ENCODE measurements at regions not wholly inside any gene's neighbourhood (a gene's known extent, or its start where the extent isn't known, plus 50 kb on each side); places are given as distances from the start of the nearest gene placed in this dataset.

DNA sequence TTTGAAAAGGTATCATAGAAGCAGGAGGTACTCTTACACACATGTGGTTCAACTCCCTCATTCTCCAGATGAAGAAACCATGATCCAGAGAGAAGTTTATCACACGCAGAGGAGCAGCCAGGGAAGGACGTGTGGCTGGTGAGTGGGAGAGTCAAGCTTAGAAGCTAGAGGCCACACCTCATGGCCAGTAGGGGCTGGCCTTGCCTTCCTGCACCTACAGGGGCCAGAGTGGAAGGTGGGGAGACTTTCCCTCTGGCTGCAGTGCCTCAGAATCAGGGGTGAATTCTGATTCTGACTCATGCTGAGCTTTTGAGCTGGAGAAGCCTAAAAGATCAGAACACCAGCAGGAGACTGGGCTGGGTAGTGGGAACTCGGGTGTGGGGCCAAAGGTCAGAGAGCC, 1067.9 kb downstream of the BCL11B start:
- no peak for DNase-seq
- TF ChIP-seq, protein P1, sequence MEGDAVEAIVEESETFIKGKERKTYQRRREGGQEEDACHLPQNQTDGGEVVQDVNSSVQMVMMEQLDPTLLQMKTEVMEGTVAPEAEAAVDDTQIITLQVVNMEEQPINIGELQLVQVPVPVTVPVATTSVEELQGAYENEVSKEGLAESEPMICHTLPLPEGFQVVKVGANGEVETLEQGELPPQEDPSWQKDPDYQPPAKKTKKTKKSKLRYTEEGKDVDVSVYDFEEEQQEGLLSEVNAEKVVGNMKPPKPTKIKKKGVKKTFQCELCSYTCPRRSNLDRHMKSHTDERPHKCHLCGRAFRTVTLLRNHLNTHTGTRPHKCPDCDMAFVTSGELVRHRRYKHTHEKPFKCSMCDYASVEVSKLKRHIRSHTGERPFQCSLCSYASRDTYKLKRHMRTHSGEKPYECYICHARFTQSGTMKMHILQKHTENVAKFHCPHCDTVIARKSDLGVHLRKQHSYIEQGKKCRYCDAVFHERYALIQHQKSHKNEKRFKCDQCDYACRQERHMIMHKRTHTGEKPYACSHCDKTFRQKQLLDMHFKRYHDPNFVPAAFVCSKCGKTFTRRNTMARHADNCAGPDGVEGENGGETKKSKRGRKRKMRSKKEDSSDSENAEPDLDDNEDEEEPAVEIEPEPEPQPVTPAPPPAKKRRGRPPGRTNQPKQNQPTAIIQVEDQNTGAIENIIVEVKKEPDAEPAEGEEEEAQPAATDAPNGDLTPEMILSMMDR (IDR thresholded peaks at IDR 0.05) = no peak
- Histone ChIP-seq H3K4me3 (no peak overlapping the region), H3K27me3 (peaks cover 0 to 7% of the 10 kb centered on the region in 2 donors), H3K9me3 (no peaks in the 10 kb centered on the region), H3K4me1 (no peaks in the 10 kb centered on the region), H3K36me3 (no peaks in the 10 kb centered on the region), H3K27ac (no peak overlapping the region)
- intact Hi-C loops (cut with DNase I; ENCODE audit: low total_unique reads) = no loop called here

DNA sequence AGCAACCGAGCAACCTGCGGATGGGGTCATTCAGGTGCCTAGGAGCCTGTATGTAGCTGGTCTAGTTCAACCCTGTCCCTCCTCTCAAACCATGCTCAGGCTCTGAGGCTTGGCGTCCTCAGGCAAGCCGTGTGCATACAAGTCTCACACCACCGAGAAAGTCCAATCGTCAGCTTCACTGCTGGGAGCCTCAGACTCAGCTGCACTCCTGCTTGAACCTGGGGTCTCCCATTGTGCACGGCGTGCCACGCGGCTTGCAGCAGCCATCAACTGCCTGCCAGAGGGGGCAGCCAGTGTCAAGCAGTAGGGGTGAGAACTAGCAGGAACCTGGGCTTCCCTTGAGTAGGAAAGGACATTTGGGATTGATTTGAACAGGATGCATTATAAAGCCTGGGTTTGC, 1064.6 kb downstream of the BCL11B start:
- H3K4me3 ChIP-seq = no peak overlapping the region
- no peaks in the 10 kb centered on the region for H3K4me1 ChIP-seq
- H3K27ac ChIP-seq = no peak overlapping the region
- no peaks in the 10 kb centered on the region for H3K36me3 ChIP-seq
- no peak for DNase-seq
- TF ChIP-seq, protein P1 (IDR thresholded peaks at IDR 0.05) = no peak
- H3K9me3 ChIP-seq = no peaks in the 10 kb centered on the region
- intact Hi-C loops (cut with DNase I; ENCODE audit: low total_unique reads) = no loop called here
- peaks cover 0 to 3% of the 10 kb centered on the region in 2 donors for H3K27me3 ChIP-seq

DNA sequence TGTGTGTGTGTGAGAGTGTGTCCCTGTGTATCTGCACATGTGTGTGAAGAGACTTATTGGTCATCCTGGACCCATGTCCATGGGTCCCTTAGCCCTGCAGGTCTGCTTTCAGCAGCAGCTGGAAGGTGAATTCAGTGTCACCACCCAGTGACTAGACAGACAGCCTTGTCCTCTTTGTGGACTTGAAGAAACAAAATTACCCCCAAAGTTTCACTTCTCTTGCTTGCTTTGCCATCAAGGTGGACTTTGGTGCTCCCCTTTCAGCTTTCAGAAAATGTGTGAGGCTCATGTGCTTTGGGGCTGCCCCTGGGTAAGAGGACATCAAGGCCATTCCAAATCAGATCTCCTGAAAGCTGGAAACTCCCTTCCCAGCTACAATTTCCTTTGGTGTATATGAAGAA, 1063.8 kb downstream of the BCL11B start:
- no peak overlapping the region for H3K27ac ChIP-seq

DNA sequence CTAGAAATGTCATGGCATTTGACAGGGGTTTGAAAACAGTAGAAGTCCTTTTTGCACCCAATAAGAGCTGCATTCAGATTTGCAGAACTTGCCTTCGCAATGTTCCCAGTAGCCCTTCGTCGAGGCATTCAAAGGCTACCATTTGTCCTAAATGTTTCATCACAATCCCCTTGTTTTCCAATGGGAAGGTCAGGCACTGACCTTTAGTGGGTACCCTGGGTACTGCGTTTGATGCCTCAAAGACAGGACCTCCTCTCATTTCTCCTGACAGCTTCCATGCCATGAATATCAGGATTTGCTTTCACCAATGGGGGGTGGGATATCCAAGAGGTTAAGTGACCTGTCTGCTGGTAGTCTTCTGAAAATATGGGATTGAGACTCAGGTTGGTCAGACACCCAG, 1063.1 kb downstream of the BCL11B start:
- no peaks in the 10 kb centered on the region for H3K9me3 ChIP-seq
- H3K36me3 ChIP-seq = no peaks in the 10 kb centered on the region
- no peaks in the 10 kb centered on the region for H3K4me1 ChIP-seq
- no peaks in the 10 kb centered on the region for H3K27me3 ChIP-seq
- no peak for DNase-seq
- H3K27ac ChIP-seq = no peak overlapping the region
- TF ChIP-seq, protein P1 (IDR thresholded peaks at IDR 0.05) = no peak
- intact Hi-C loops (cut with DNase I; ENCODE audit: low total_unique reads) = no loop called here
- H3K4me3 ChIP-seq = no peak overlapping the region

More for the DNA sequence above, 1063.8 kb downstream of the BCL11B start:
- no peaks in the 10 kb centered on the region for H3K36me3 ChIP-seq
- DNase-seq = no peak
- intact Hi-C loops (cut with DNase I; ENCODE audit: low total_unique reads) = no loop called here
- no peaks in the 10 kb centered on the region for H3K4me1 ChIP-seq
- H3K4me3 ChIP-seq = no peak overlapping the region
- TF ChIP-seq, protein P1 (IDR thresholded peaks at IDR 0.05) = no peak
- H3K27me3 ChIP-seq = no peaks in the 10 kb centered on the region
- H3K9me3 ChIP-seq = no peaks in the 10 kb centered on the region

DNA sequence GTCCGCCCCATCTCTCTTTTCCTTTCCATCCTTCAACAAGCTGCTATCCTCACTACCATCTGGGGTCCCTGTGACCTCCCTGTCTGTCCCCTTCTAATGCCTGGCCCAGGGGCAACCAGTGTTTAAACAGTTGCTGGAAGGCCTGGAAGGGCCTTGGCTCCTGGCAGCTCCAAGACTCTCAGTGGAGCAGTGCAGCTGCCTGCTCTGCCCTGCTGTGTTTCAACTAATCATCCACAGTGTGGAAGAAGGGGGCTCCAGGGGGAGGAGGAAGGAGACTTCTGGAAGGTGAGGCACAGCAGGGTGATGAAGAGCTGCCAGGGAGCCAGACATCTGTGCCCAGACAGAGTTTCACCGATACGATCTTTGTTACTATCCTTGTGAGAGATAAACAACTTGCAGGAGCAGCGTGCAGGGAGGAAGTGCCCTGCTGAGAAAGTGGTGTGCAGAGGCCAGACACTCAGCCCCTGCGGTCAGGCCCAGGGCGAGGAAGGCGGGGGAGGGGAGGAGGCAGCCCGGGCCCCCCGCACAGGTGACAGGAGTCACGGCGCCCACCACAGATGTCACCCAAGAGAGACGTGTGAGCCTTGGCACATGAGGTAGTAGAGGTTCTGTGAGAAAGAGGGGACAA, 1061.8 kb downstream of the BCL11B start:
- no peak overlapping the region for H3K27ac ChIP-seq
- no peak overlapping the region for H3K4me3 ChIP-seq
- no peaks in the 10 kb centered on the region for H3K4me1 ChIP-seq
- H3K36me3 ChIP-seq = no peaks in the 10 kb centered on the region
- intact Hi-C loops (cut with DNase I; ENCODE audit: low total_unique reads) = no loop called here
- TF ChIP-seq, protein P1 (IDR thresholded peaks at IDR 0.05) = no peak
- no peaks in the 10 kb centered on the region for H3K9me3 ChIP-seq
- no peaks in the 10 kb centered on the region for H3K27me3 ChIP-seq
- no peak for DNase-seq

DNA sequence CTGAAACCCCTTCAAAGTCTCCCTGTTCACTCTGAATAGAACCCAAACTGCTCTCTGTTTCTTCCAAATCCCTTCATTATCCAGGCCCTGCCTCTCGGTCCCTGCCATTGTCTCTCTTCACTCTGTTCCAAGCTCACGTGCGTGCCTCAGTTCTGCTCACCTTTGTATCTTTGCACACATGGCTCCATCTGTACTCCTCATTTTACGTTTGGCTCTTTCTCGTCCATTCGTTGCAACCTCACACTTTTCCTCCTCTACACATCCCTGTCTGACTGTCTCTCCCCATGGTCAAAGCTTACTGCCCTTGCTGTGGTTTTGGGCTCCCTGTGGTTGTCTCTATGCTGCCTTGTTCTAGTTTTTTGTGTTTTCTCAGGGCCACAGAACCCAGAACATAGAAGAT, 1054.5 kb downstream of the BCL11B start:
- H3K4me3 ChIP-seq = no peak overlapping the region
- no peak overlapping the region for H3K27ac ChIP-seq
- TF ChIP-seq, protein P1 (IDR thresholded peaks at IDR 0.05) = no peak
- DNase-seq = no peak
- no peaks in the 10 kb centered on the region for H3K36me3 ChIP-seq
- H3K4me1 ChIP-seq = no peaks in the 10 kb centered on the region
- H3K27me3 ChIP-seq = no peaks in the 10 kb centered on the region
- intact Hi-C loops (cut with DNase I; ENCODE audit: low total_unique reads) = no loop called here
- no peaks in the 10 kb centered on the region for H3K9me3 ChIP-seq
